ENCODE measurements at regions not wholly inside any gene's neighbourhood (a gene's known extent, or its start where the extent isn't known, plus 50 kb on each side); places are given as distances from the start of the nearest gene placed in this dataset.

DNA sequence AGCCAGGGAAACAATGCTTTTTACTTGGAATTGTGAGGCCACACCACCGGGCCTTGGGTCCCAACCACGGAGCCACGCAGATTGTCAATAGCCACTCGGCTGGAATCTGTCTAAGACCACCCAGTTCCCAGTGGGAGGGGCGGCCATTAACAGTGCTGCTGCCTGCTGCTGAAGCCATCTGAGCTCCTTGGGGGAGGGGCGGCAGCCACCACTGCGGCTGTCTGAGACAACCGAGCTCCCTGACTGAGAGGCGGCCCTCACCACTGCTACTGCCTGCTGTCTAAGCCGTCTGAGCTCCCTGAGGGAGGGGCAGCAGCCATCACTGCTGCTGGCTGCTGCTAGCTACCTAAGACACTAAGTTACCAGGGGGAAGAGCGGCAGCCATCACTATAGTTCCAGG, 64.3 kb downstream of the DMRTA2 start:
- H3K27ac ChIP-seq (ENCODE audit: low read depth in 1 of 2, low read length in 2 of 2) = no peak overlapping the region
- no peak overlapping the region for H3K4me3 ChIP-seq (replicated peaks in 1 of 3; ENCODE audit: low read depth in 2 of 3, low read length in 3 of 3)
- no peaks in the 10 kb centered on the region for H3K36me3 Mint-ChIP-seq
- H3K27me3 Mint-ChIP-seq (ENCODE audit: low read depth in 3 of 3) = peaks cover 12 to 32% (median 22%) of the 10 kb centered on the region in 3 donors
- DNase-seq = no peak
- H3K36me3 ChIP-seq (replicated peaks in 1 of 2; ENCODE audit: control insufficient read depth in 1 of 2, insufficient read depth in 2 of 2, low read length in 2 of 2) = no peaks in the 10 kb centered on the region
- TF ChIP-seq, protein P1, sequence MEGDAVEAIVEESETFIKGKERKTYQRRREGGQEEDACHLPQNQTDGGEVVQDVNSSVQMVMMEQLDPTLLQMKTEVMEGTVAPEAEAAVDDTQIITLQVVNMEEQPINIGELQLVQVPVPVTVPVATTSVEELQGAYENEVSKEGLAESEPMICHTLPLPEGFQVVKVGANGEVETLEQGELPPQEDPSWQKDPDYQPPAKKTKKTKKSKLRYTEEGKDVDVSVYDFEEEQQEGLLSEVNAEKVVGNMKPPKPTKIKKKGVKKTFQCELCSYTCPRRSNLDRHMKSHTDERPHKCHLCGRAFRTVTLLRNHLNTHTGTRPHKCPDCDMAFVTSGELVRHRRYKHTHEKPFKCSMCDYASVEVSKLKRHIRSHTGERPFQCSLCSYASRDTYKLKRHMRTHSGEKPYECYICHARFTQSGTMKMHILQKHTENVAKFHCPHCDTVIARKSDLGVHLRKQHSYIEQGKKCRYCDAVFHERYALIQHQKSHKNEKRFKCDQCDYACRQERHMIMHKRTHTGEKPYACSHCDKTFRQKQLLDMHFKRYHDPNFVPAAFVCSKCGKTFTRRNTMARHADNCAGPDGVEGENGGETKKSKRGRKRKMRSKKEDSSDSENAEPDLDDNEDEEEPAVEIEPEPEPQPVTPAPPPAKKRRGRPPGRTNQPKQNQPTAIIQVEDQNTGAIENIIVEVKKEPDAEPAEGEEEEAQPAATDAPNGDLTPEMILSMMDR (IDR thresholded peaks at IDR 0.05) = no peak
- WGBS (ENCODE audit: insufficient coverage) = 93% methylated on average over 11 of the region's 11 CpGs
- no peaks in the 10 kb centered on the region for H3K79me2 ChIP-seq (ENCODE audit: insufficient read depth, low read length)
- no peak overlapping the region for H3K27ac Mint-ChIP-seq
- no peak overlapping the region for H3K4me3 Mint-ChIP-seq
- H3K9ac ChIP-seq (ENCODE audit: insufficient read depth, low read length, poor library complexity, severe bottlenecking) = no peak overlapping the region
- peaks cover 0 to 6% of the 10 kb centered on the region in 2 donors for H3K27me3 ChIP-seq (ENCODE audit: control insufficient read depth in 2 of 2, insufficient read depth in 2 of 2, low read length in 2 of 2)
- H3K9me3 Mint-ChIP-seq = peaks cover 0 to 18% (median 8%) of the 10 kb centered on the region in 7 donors
- peaks cover 6% of the 10 kb centered on the region for H3K4me1 Mint-ChIP-seq
- no peak overlapping the region for H2AFZ ChIP-seq (ENCODE audit: insufficient read depth, low read depth, low read length, poor library complexity, severe bottlenecking)
- intact Hi-C loops (cut with micrococcal nuclease) = no loop called here
- no peak overlapping the region for H3K4me2 ChIP-seq (replicated peaks; ENCODE audit: extremely low read depth, low read length, poor library complexity, severe bottlenecking)
- H3K9me3 ChIP-seq (replicated peaks in 1 of 2; ENCODE audit: control insufficient read depth in 1 of 2, insufficient read depth in 1 of 2, low read length in 2 of 2) = no peaks in the 10 kb centered on the region
- H3K4me1 ChIP-seq (ENCODE audit: control insufficient read depth in 1 of 2, insufficient read depth in 2 of 2, low read length in 2 of 2) = no peaks in the 10 kb centered on the region
- H4K20me1 ChIP-seq (ENCODE audit: insufficient read depth, low read length) = no peaks in the 10 kb centered on the region

GRCh38 chr1:50357186-50357585, 66.1 kb downstream of the DMRTA2 start:
- no peaks in the 10 kb centered on the region for H3K79me2 ChIP-seq (ENCODE audit: insufficient read depth, low read length)
- no peak overlapping the region for H3K4me2 ChIP-seq (replicated peaks; ENCODE audit: extremely low read depth, low read length, poor library complexity, severe bottlenecking)
- no peak overlapping the region for H3K27ac Mint-ChIP-seq
- no peak overlapping the region for H3K4me3 Mint-ChIP-seq
- H3K9ac ChIP-seq (ENCODE audit: insufficient read depth, low read length, poor library complexity, severe bottlenecking) = no peak overlapping the region
- no peak overlapping the region for H2AFZ ChIP-seq (ENCODE audit: insufficient read depth, low read depth, low read length, poor library complexity, severe bottlenecking)
- H3K27me3 Mint-ChIP-seq (ENCODE audit: low read depth in 3 of 3) = peaks cover 6 to 18% (median 15%) of the 10 kb centered on the region in 3 donors
- no peaks in the 10 kb centered on the region for H3K36me3 ChIP-seq (replicated peaks in 1 of 2; ENCODE audit: control insufficient read depth in 1 of 2, insufficient read depth in 2 of 2, low read length in 2 of 2)
- peaks cover 0 to 14% (median 5%) of the 10 kb centered on the region in 7 donors for H3K9me3 Mint-ChIP-seq
- peaks cover 6% of the 10 kb centered on the region for H3K4me1 Mint-ChIP-seq
- DNase-seq = no peak
- TF ChIP-seq, protein P1 (IDR thresholded peaks at IDR 0.05) = no peak
- intact Hi-C loops (cut with micrococcal nuclease) = no loop called here
- no peaks in the 10 kb centered on the region for H3K4me1 ChIP-seq (ENCODE audit: control insufficient read depth in 1 of 2, insufficient read depth in 2 of 2, low read length in 2 of 2)
- H3K36me3 Mint-ChIP-seq = no peaks in the 10 kb centered on the region
- no peaks in the 10 kb centered on the region for H3K9me3 ChIP-seq (replicated peaks in 1 of 2; ENCODE audit: control insufficient read depth in 1 of 2, insufficient read depth in 1 of 2, low read length in 2 of 2)
- no peak overlapping the region for H3K4me3 ChIP-seq (replicated peaks in 1 of 3; ENCODE audit: low read depth in 2 of 3, low read length in 3 of 3)
- WGBS (ENCODE audit: insufficient coverage) = 75% methylated on average over 6 of the region's 6 CpGs
- no peak overlapping the region for H3K27ac ChIP-seq (ENCODE audit: low read depth in 1 of 2, low read length in 2 of 2)
- H3K27me3 ChIP-seq (ENCODE audit: control insufficient read depth in 2 of 2, insufficient read depth in 2 of 2, low read length in 2 of 2) = peaks cover 0 to 6% of the 10 kb centered on the region in 2 donors
- no peaks in the 10 kb centered on the region for H4K20me1 ChIP-seq (ENCODE audit: insufficient read depth, low read length)

All from CD14-positive monocyte (primary cell).